Mammary epithelial cell (primary cell): ENCODE measurements at regions not wholly inside any gene's neighbourhood (a gene's known extent, or its start where the extent isn't known, plus 50 kb on each side); places are given as distances from the start of the nearest gene placed in this dataset.

Experiments
- CTCF ChIP-seq, 2 donors: IDR thresholded peaks in 1 of 2; conservative IDR thresholded peaks in 1 of 2; 2 replicates each; pipeline ENCODE4 v1.5.1; 2011 to 2012; ENCODE audit warnings: inconsistent platforms in 2 of 2, low read length in 2 of 2, mild to moderate bottlenecking in 2 of 2, control low read depth in 1 of 2, low read depth in 1 of 2; ENCODE audit not compliant: insufficient read depth in 1 of 2; ENCODE audit errors: extremely low read depth in 1 of 2
- EZH2 ChIP-seq: IDR thresholded peaks from 2 replicates; pipeline ENCODE4 v1.6.1; 2012; ENCODE audit warnings: low read length, inconsistent platforms, borderline replicate concordance

- no peak for TF ChIP-seq CTCF (conservative IDR thresholded peaks at IDR 0.05 in 1 of 2, IDR thresholded peaks at IDR 0.05 in 1 of 2; ENCODE audit: extremely low read depth in 1 of 2, insufficient read depth in 1 of 2, low read depth in 1 of 2, low read length in 2 of 2)
- no peak for TF ChIP-seq EZH2
Measured at GRCh38 chr20:24337069-24337468, 132.4 kb upstream of the SYNDIG1 start.
